H9 (cell line): ENCODE measurements at regions not wholly inside any gene's neighbourhood (a gene's known extent, or its start where the extent isn't known, plus 50 kb on each side); places are given as distances from the start of the nearest gene placed in this dataset.

Source experiments
- DNase-seq: peaks from one replicate; pipeline ENCODE4 v3.0.0-alpha.2; 2017
- H2AFZ ChIP-seq: one replicate; pipeline ENCODE4 v1.6.1; 2013; ENCODE audit warnings: mild to moderate bottlenecking, low read length, control low read depth, moderate library complexity
- H2AK5ac ChIP-seq: 2 replicates; pipeline ENCODE4 v1.6.1; 2013; ENCODE audit warnings: low read length, control low read depth, mixed read lengths; ENCODE audit not compliant: insufficient read length
- H2BK120ac ChIP-seq: one replicate; pipeline ENCODE4 v1.6.1; 2013; ENCODE audit warnings: low read depth, mild to moderate bottlenecking, low read length, control low read depth, inconsistent platforms; ENCODE audit not compliant: poor library complexity, severe bottlenecking
- H2BK12ac ChIP-seq: 2 replicates; pipeline ENCODE4 v1.6.1; 2013; ENCODE audit warnings: low read length, control low read depth, mixed read lengths, low read depth; ENCODE audit not compliant: insufficient read length
- H2BK15ac ChIP-seq: 2 replicates; pipeline ENCODE4 v1.6.1; 2013; ENCODE audit warnings: low read depth, low read length, control low read depth
- H2BK20ac ChIP-seq: one replicate; pipeline ENCODE4 v1.6.1; 2013; ENCODE audit warnings: low read depth, mild to moderate bottlenecking, low read length, control low read depth, inconsistent platforms; ENCODE audit not compliant: poor library complexity, severe bottlenecking
- H2BK5ac ChIP-seq: 2 replicates; pipeline ENCODE4 v1.6.1; 2013; ENCODE audit warnings: low read length, control low read depth, mixed read lengths; ENCODE audit not compliant: insufficient read length
- H3K14ac ChIP-seq: 2 replicates; pipeline ENCODE4 v1.6.1; 2013; ENCODE audit warnings: low read length, control low read depth; ENCODE audit not compliant: insufficient read depth
- H3K18ac ChIP-seq: 2 replicates; pipeline ENCODE4 v1.6.1; 2013; ENCODE audit warnings: low read depth, mild to moderate bottlenecking, mixed read lengths, low read length, control low read depth; ENCODE audit not compliant: insufficient read length
- H3K23ac ChIP-seq: 2 replicates; pipeline ENCODE4 v1.6.1; 2013; ENCODE audit warnings: low read length, control low read depth, mixed read lengths, low read depth; ENCODE audit not compliant: insufficient read length
- H3K23me2 ChIP-seq: 2 replicates; pipeline ENCODE4 v1.6.1; 2013; ENCODE audit warnings: low read depth, mild to moderate bottlenecking, mixed read lengths, low read length, control low read depth; ENCODE audit not compliant: insufficient read length, poor library complexity, severe bottlenecking
- H3K27ac ChIP-seq: 2 replicates; pipeline ENCODE4 v1.5.1; 2013; ENCODE audit warnings: low read length, control low read depth, mixed read lengths, low read depth; ENCODE audit not compliant: insufficient read length
- H3K27me3 ChIP-seq: 2 replicates; pipeline ENCODE4 v1.6.1; 2013; ENCODE audit warnings: low read length, control low read depth, inconsistent platforms; ENCODE audit not compliant: insufficient read depth
- H3K4ac ChIP-seq: 2 replicates; pipeline ENCODE4 v1.6.1; 2013; ENCODE audit warnings: low read depth, mild to moderate bottlenecking, control low read depth, inconsistent platforms, low read length, moderate library complexity
- H3K4me1 ChIP-seq: 2 replicates; pipeline ENCODE4 v1.6.1; 2013; ENCODE audit warnings: low read length, control low read depth, inconsistent platforms; ENCODE audit not compliant: insufficient read depth
- H3K4me2 ChIP-seq: 2 replicates; pipeline ENCODE4 v1.6.1; 2013; ENCODE audit warnings: low read length, control low read depth, mixed read lengths; ENCODE audit not compliant: insufficient read length, insufficient read depth
- H3K56ac ChIP-seq: 2 replicates; pipeline ENCODE4 v1.6.1; 2013; ENCODE audit warnings: low read depth, mild to moderate bottlenecking, mixed read lengths, low read length, control low read depth; ENCODE audit not compliant: insufficient read length
- H3K79me1 ChIP-seq: 2 replicates; pipeline ENCODE4 v1.6.1; 2013; ENCODE audit warnings: low read depth, mild to moderate bottlenecking, moderate library complexity, low read length, control low read depth, inconsistent platforms; ENCODE audit not compliant: insufficient read depth, poor library complexity, severe bottlenecking
- H3K79me2 ChIP-seq: 2 replicates; pipeline ENCODE4 v1.6.1; 2013; ENCODE audit warnings: low read length, control low read depth, inconsistent platforms; ENCODE audit not compliant: insufficient read depth
- H3K9ac ChIP-seq: 2 replicates; pipeline ENCODE4 v1.6.1; 2013; ENCODE audit warnings: low read length, control low read depth, mixed read lengths; ENCODE audit not compliant: insufficient read length; ENCODE audit errors: extremely low read depth
- H3K9me3 ChIP-seq: one replicate; pipeline ENCODE4 v1.6.1; 2013; ENCODE audit warnings: low read depth, low read length, inconsistent platforms; ENCODE audit not compliant: control insufficient read depth
- H3T11ph ChIP-seq: one replicate; pipeline ENCODE4 v1.6.1; 2013; ENCODE audit warnings: mild to moderate bottlenecking, low read length, control low read depth, inconsistent platforms
- H4K20me1 ChIP-seq: one replicate; pipeline ENCODE4 v1.6.1; 2013; ENCODE audit not compliant: control insufficient read depth, insufficient read length, insufficient read depth
- H4K5ac ChIP-seq: 2 replicates; pipeline ENCODE4 v1.6.1; 2013; ENCODE audit warnings: low read depth, mild to moderate bottlenecking, mixed read lengths, low read length, control low read depth; ENCODE audit not compliant: insufficient read length
- H4K8ac ChIP-seq: replicated peaks from 2 replicates; pipeline ENCODE4 v1.6.1; 2013; ENCODE audit warnings: low read length, control low read depth, mixed read lengths, low read depth; ENCODE audit not compliant: insufficient read length
- H4K91ac ChIP-seq: 2 replicates; pipeline ENCODE4 v1.6.1; 2013; ENCODE audit warnings: low read depth, mild to moderate bottlenecking, moderate library complexity, mixed read lengths, low read length, control low read depth; ENCODE audit not compliant: insufficient read length
- H3K27ac Mint-ChIP-seq, 3 experiments: 2 replicates in 2 of 3; 3 replicates in 1 of 3; pipeline ENCODE4 v1.8.0; 2020 to 2021; ENCODE audit warnings: mixed read lengths in 3 of 3, mild to moderate bottlenecking in 1 of 3, moderate library complexity in 1 of 3
- H3K27me3 Mint-ChIP-seq: 2 replicates; pipeline ENCODE4 v1.8.0; 2021; ENCODE audit warnings: low read depth, mild to moderate bottlenecking, moderate library complexity, mixed read lengths
- H3K36me3 Mint-ChIP-seq, 3 experiments: 2 replicates in 2 of 3; 3 replicates in 1 of 3; pipeline ENCODE4 v1.8.0; 2020 to 2021; ENCODE audit warnings: low read depth in 3 of 3, mixed read lengths in 3 of 3; ENCODE audit not compliant: insufficient read depth in 1 of 3
- H3K4me1 Mint-ChIP-seq, 2 experiments: 2 replicates each; pipeline ENCODE4 v1.8.0; 2020; ENCODE audit warnings: mixed read lengths in 2 of 2
- H3K4me3 Mint-ChIP-seq, 2 experiments: 2 replicates in 1 of 2; 3 replicates in 1 of 2; pipeline ENCODE4 v1.8.0; 2020 to 2021; ENCODE audit warnings: mild to moderate bottlenecking in 2 of 2, mixed read lengths in 2 of 2, moderate library complexity in 1 of 2
- H3K9me3 Mint-ChIP-seq, 2 experiments: 2 replicates in 1 of 2; 3 replicates in 1 of 2; pipeline ENCODE4 v1.8.0; 2020; ENCODE audit warnings: mild to moderate bottlenecking in 2 of 2, mixed read lengths in 2 of 2, moderate library complexity in 1 of 2
- WGBS: extraction: QIAGEN DNeasy Blood & Tissue Kit; methylation state at CpG from one replicate; pipeline ENCODE4 v1.1.7; 2013; ENCODE audit warnings: missing lambda C conversion rate, low lambda C conversion rate, mixed read lengths; ENCODE audit not compliant: insufficient read length; ENCODE audit errors: extremely low coverage; 5-methylcytosine and 5-hydroxymethylcytosine counted together
- TF ChIP-seq, protein P1 (sequence below): fragments of 200-600 bp; sonication (generic); conservative IDR thresholded peaks from 3 replicates; pipeline ENCODE4 v1.8.0; 2021; ENCODE audit warnings: antibody characterized with exemption, mild to moderate bottlenecking

DNA sequence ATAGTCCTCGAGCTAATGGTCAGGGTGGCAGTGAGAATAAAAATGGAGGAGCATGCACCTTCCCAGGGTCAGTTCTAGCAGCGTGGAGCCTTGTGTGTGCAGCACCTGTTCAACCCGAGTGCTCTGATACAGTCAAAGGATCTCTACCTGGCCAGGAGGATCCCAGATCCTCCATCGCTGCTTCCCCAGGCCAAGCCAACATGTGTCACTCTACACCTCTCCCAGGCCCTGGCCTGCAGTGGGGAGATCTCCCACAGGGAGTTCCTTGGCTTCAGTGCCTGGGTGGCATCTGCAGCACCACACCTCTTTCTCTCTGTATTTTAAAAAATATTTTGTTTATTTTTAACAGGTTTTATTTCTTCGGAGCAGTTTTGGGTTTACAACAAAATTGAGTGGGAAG, 414.8 kb upstream of the C2CD4B start:
- Mint-ChIP-seq H3K27me3 (no peaks in the 10 kb centered on the region), H3K4me3 (no peak overlapping the region), H3K36me3 (no peaks in the 10 kb centered on the region), H3K27ac (no peak overlapping the region), H3K4me1 (peaks cover 21 to 26% of the 10 kb centered on the region in 2 experiments), H3K9me3 (no peaks in the 10 kb centered on the region)
- H4K5ac ChIP-seq = no peak overlapping the region
- H3K14ac ChIP-seq = no peak overlapping the region
- TF ChIP-seq, protein P1, sequence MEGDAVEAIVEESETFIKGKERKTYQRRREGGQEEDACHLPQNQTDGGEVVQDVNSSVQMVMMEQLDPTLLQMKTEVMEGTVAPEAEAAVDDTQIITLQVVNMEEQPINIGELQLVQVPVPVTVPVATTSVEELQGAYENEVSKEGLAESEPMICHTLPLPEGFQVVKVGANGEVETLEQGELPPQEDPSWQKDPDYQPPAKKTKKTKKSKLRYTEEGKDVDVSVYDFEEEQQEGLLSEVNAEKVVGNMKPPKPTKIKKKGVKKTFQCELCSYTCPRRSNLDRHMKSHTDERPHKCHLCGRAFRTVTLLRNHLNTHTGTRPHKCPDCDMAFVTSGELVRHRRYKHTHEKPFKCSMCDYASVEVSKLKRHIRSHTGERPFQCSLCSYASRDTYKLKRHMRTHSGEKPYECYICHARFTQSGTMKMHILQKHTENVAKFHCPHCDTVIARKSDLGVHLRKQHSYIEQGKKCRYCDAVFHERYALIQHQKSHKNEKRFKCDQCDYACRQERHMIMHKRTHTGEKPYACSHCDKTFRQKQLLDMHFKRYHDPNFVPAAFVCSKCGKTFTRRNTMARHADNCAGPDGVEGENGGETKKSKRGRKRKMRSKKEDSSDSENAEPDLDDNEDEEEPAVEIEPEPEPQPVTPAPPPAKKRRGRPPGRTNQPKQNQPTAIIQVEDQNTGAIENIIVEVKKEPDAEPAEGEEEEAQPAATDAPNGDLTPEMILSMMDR = no peak
- DNase-seq = no peak
- no peak overlapping the region for H4K91ac ChIP-seq
- H3K18ac ChIP-seq = no peak overlapping the region
- no peak overlapping the region for H3K23ac ChIP-seq
- H2BK20ac ChIP-seq = no peak overlapping the region
- H3K9ac ChIP-seq = no peak overlapping the region
- H2BK120ac ChIP-seq = no peak overlapping the region
- H3K79me1 ChIP-seq = no peaks in the 10 kb centered on the region
- H2BK5ac ChIP-seq = no peak overlapping the region
- H3K4me2 ChIP-seq = no peak overlapping the region
- peaks cover 4% of the 10 kb centered on the region for H3K4me1 ChIP-seq
- no peak overlapping the region for H2AK5ac ChIP-seq
- no peak overlapping the region for H2BK15ac ChIP-seq
- H3K27ac ChIP-seq = no peak overlapping the region
- H4K20me1 ChIP-seq = no peaks in the 10 kb centered on the region
- no peak overlapping the region for H4K8ac ChIP-seq
- H3K9me3 ChIP-seq = no peaks in the 10 kb centered on the region
- H3K56ac ChIP-seq = no peak overlapping the region
- H3K23me2 ChIP-seq = no peaks in the 10 kb centered on the region
- H2BK12ac ChIP-seq = no peak overlapping the region
- H3K79me2 ChIP-seq = no peaks in the 10 kb centered on the region
- no peaks in the 10 kb centered on the region for H3K27me3 ChIP-seq
- no peak overlapping the region for H2AFZ ChIP-seq
- WGBS = no CpG with 5 or more reads among the region's 5 CpGs
- H3K4ac ChIP-seq = no peak overlapping the region
- no peak overlapping the region for H3T11ph ChIP-seq
